ENCODE measurements at regions not wholly inside any gene's neighbourhood (a gene's known extent, or its start where the extent isn't known, plus 50 kb on each side); places are given as distances from the start of the nearest gene placed in this dataset.

- TF ChIP-seq ZBTB33 (IDR thresholded peaks at IDR 0.05; ENCODE audit: extremely low read depth, insufficient replicate concordance, low read length), result no peak
- no peak for TF ChIP-seq CTCF (IDR thresholded peaks at IDR 0.05 in 2 of 3, conservative IDR thresholded peaks at IDR 0.05 in 1 of 3; ENCODE audit: borderline replicate concordance in 1 of 3, insufficient read depth in 1 of 3, low read depth in 2 of 3, low read length in 2 of 3)
Observed at GRCh38 chr4:103904123-103904522, 184.3 kb upstream of the TACR3 start.
